ENCODE measurements at regions not wholly inside any gene's neighbourhood (a gene's known extent, or its start where the extent isn't known, plus 50 kb on each side); places are given as distances from the start of the nearest gene placed in this dataset.

DNA sequence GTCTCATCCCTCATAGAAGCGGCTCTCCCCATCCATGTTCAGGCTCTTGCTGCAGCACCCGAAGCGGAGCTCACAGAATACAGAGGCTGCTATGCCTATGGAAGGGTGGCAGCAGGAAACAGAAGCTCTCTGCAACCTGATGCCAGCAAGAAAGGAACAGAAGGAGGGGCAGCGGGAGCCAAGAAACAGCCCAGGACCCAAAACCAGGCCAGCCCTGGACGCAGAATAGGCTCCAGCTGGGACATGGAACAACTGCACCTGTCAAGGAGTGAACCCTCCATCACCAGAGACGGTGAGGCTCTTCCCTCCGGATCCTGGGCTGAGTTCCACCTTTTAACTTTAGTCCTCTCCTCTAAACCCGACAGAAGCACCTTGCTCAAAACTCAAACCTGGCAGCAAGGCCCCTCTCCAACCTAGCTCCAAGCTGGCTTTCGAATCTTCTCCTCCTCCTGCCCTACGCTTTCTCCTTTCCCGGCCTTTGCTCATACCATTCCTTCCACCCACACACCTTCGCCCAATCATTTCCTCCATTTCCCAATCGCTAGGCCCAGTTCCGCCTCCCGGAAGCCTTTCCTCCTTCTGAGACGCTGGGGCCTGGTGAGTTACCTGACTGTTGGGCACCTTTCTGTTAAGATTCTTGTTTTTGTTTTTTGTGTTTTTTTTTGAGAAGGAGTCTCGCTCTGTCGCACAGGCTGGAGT lies 122.8 kb upstream of the ZNF92 start:
- TF ChIP-seq, protein P1, sequence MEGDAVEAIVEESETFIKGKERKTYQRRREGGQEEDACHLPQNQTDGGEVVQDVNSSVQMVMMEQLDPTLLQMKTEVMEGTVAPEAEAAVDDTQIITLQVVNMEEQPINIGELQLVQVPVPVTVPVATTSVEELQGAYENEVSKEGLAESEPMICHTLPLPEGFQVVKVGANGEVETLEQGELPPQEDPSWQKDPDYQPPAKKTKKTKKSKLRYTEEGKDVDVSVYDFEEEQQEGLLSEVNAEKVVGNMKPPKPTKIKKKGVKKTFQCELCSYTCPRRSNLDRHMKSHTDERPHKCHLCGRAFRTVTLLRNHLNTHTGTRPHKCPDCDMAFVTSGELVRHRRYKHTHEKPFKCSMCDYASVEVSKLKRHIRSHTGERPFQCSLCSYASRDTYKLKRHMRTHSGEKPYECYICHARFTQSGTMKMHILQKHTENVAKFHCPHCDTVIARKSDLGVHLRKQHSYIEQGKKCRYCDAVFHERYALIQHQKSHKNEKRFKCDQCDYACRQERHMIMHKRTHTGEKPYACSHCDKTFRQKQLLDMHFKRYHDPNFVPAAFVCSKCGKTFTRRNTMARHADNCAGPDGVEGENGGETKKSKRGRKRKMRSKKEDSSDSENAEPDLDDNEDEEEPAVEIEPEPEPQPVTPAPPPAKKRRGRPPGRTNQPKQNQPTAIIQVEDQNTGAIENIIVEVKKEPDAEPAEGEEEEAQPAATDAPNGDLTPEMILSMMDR (IDR thresholded peaks at IDR 0.05) = no peak
- no peak for TF ChIP-seq POLR2A (IDR thresholded peaks at IDR 0.05)

All from body of pancreas (tissue), 4 donors.